ENCODE measurements at regions not wholly inside any gene's neighbourhood (a gene's known extent, or its start where the extent isn't known, plus 50 kb on each side); places are given as distances from the start of the nearest gene placed in this dataset.

DNA sequence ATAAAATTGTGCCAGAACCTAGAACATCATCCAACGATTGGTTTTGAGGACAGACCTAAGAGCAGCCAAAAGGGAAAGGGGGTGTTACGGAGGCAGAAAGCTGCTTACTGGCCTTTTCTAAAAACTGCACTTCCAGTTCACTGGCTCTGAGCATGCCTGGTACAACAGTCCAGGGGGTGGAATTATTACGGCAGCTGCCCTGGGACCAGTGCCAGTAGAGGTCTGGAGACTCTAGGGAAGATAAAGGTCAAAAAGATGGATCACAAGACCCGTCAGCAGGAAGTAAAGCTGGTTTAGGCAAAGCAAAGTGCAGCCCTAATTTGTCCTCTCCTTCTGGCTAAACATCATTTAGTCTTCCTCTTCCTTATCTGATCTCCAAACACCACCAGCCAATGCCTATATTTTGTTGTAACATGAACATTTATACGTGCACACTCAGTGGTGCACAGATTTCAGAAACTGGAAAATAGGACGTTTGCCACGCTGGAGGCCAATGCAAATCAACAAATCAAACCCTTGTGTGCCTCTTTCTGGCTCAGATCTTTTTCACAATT, 216.4 kb upstream of the DPP6 start:
- intact Hi-C loops (cut with DNase I), result no loop called here

DNA sequence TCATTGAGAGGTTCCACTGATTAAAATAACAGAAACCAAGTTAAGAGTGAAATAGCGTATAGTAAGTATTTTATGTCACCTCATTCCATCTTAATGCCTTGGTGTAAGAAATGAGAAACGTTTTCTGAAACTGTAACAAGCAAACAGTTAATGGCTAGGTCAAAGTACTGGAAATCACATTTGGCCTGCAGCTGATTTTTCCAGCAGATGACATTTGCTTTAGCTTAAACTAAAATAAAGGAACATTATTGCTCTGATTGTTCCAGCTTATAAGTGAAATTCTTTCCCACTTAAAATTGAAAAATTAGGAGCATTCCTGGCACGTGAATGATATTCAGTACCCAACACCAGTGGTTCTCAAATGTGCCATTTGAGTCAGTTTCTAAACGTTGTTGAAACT, 213.6 kb upstream of the DPP6 start:
- intact Hi-C loops (cut with DNase I), result no loop called here
- no peak for DNase-seq (ENCODE audit: low spot score)

More for the DNA sequence above, 216.4 kb upstream of the DPP6 start:
- no peak for DNase-seq (ENCODE audit: low spot score)

DNA sequence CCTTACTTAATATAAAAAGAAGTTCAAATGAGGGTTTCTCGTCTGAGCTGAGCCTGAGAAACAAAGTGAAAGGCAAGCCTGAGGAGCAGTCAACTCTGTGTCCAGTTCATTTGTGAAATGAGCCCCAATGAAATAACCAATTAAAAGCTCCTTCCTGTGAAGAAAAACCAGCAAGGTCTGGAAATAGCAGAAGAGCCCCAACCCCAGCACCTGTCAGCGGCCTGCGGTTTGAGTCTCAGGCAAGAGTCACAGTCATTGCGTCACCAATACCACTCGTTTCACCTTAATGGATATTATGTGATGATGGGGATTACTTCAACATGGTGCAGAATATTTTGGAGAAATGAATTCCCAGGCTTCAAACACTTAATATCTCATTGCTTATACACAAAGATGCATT, 211.3 kb upstream of the DPP6 start:
- DNase-seq (ENCODE audit: low spot score), result no peak
- intact Hi-C loops (cut with DNase I), result no loop called here

DNA sequence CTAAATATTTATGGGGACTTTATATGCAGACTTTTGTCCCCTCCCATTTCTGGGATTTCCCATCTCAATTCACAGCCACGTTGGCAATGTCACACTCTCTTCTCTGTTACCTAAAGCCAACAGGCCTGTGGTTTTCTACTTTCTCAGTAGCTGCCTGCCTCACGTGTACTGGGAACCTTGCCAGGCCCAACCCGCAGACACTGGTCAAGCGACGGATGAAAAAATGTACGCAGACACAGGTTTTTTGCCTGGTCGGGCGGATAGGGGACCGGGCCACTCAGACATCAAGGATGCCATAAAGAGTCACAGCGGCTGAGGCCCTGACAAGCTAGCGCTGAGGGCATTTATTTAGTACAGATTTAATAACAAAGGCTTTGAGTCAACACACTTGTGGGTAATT, 204.4 kb upstream of the DPP6 start:
- intact Hi-C loops (cut with DNase I), result no loop called here
- DNase-seq (ENCODE audit: low spot score), result no peak

DNA sequence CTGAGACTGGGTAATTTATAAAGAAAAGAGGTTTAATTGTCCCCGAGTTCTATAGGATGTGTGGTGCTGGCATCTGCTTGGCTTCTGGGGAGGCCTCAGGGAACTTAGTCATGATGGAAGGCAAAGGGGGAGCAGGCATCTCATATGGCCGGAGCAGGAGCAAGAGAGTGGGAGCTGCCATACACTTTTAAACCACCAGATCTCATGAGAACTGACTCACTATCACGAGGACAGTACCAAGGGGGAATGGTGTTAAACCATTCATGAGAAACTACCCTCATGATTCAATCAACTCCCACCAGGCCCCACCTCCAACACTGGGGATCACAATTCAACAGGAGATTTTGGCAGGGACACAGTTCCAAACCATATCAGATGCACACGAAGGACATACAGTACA, 199.9 kb upstream of the DPP6 start:
- no peak for DNase-seq (ENCODE audit: low spot score)
- intact Hi-C loops (cut with DNase I), result no loop called here

DNA sequence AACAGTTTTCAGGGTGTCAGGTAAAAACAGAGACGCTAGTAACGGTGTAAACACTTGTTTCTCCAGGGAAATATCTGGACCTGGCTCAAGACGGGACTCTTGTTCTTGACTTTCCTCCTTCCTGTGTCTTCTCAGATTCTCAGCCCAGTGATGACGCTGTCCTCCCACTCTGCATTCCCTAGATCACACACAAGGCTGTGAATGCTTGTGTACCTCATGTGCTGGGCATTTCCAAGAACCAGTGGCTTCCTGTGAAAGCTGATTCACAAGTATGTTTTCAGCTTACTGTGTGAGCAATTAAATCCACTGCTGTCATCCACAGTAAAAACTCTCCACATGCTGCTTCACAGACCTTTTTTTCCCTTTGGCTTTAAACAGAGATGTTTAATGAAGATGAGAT, 193.8 kb upstream of the DPP6 start:
- intact Hi-C loops (cut with DNase I), result no loop called here
- DNase-seq (ENCODE audit: low spot score), result no peak

DNA sequence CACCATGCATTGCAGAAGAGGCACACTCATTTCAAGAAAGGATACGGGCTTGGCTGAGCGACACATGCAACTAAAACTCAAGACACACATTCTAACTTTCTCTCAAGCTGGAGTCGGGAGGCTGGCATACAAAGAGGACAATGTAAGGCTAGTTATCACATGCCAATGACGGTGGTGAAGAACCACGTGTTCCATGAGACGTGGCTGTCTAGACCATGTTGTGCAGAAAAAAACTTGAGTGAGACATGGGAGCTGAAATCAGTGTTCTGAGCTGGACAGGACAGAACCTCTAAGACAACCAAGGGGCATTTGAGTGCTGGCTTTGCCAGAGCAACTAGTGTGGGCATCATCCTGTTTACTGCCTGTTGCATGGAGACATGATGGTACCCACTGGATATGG, 193.0 kb upstream of the DPP6 start:
- intact Hi-C loops (cut with DNase I), result no loop called here
- no peak for DNase-seq (ENCODE audit: low spot score)

DNA sequence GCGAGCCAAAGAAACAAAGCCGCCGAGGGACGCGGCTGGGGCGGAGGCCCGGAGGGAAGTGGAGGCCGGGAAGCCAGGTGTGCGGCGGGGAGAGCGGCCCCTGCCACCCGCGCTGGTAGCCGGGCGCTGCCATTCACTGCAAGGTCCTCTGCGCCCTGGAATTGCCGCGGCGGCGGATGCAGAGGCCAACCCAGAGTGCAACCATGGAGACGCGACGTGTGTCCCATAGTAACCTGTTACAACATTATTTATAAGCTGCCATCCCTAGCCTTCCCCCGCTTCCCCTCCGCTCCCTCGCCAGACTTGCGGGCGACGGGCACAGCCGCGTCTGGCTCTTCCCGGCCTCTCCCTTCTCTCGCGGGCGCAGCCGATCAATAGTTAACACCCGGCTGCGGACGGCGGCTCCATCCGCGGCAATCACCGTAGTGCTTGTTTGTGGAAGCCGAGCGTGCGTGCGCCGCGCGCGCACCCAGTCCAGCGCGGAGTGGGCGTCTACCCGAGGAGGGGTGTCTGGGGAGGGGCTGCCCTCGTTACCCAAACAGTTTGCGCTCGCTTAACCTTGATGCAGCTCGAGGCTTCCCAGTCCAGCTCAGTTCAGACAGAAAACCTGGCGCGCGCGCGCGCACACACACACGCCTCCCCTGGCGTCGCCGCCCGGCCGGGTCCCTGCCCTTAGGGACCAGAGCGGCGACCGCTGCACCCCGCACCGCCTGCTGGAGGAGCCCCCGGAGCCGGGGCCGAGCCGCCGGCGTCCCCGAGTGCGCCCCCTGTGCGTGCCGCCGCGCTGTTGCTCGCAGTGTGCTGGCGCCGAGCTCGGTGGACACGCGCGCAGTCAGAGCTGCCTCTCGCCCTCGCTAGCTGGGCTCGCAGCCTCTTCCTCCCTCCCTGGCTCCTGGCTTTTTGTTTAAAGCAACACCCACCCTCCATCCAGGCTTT, 165.4 kb upstream of the DPP6 start:
- intact Hi-C loops (cut with DNase I), result no loop called here
- no peak for DNase-seq (ENCODE audit: low spot score)

DNA sequence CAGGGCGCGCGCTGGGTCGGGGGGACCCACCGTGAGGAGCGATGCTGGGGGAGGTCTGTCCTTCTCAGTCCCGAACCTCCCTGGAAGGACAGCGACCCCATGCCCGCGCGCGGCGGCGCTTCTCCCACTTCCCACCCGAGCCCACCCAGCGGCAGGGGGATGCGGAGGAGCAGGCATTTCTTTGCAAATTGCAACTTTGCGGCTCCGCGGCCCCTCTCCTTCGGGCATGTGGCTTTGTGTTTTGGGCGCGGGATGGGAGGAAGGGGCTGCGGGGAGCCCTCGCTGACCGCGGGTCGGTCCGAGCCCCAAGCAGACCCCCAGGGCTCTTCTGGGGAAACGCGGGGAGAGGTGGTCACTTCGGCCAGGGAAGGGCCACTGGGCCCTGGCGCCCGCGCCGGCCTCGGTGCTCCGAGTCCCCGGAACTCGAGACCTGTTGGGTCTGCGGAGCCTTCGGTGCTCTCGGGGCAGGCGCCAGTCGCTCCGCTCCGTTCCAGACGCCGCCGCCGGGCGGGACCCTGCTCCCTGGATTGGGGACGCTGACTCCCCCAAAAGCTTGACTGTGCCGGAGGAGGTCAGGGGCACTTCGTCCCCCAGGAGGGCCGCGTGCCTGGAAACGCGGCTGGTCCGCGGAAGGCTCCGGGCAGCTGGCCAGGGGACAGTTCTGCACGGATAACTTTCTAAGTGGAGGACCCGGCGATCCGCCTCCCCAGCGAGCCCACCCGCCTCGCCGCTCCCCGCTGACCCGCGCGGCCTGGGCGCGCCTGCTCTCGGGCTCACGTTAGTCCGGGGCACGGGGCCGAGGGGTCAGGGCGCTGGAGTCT, 164.2 kb upstream of the DPP6 start:
- intact Hi-C loops (cut with DNase I), result no loop called here
- DNase-seq (ENCODE audit: low spot score), result no peak

DNA sequence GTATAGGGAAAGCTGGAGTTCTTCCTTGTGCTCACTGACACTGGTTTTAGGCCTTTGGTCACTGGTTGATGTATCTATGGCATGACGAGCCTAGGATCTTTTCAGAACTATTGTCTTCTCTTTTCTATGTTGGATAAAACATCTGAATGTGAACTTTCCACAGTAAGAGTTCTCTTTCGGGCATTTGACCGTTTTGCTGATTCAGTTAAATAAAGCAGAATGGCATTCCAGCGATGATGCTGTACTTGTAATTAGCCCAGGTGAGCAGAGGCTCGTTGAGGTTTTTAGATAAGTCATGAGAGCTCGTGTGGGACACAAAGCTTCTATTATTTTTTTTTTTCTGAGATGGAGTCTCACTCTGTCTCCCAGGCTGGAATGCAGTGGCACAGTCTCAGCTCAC, 160.2 kb upstream of the DPP6 start:
- intact Hi-C loops (cut with DNase I), result no loop called here
- DNase-seq (ENCODE audit: low spot score), result no peak

DNA sequence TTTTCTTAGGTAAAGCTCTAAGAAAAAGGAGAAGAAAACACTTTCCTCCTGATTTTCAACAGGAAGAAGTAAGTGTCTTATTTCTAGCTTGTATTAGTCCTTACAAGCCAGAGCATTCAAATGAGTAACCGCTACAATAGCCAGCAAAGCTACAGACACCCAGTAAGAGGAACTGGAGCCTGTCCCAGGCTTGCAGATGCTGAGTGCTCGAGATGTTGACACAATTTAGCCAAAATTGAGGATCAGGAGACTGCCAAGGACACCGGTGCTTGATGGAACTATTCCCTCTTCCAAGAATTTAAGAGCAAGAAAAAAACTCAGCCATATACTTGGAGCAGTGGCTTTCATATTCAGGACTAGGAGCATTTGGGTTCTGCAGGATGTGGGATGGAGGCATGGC, 149.3 kb upstream of the DPP6 start:
- no peak for DNase-seq (ENCODE audit: low spot score)
- intact Hi-C loops (cut with DNase I), result no loop called here

DNA sequence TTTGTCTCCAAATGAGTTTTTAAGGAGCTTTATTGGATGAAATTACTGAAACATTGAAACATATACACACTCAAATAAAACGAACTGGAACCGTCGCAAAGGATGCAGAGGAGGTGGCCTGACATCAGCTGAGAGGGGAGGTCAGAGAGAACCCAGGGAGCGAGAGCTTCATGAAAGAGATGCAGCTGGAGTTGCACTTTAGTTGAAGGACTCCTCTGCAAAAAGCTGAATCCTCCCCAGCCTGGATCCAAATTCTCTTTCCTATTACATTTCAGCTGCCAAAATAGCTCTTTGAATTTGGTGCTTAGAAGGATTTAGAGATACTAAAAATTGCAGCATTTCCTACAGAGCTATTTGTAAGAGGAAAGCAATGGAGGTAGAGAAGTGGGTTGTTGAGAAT, 140.0 kb upstream of the DPP6 start:
- no peak for DNase-seq (ENCODE audit: low spot score)
- intact Hi-C loops (cut with DNase I), result no loop called here

DNA sequence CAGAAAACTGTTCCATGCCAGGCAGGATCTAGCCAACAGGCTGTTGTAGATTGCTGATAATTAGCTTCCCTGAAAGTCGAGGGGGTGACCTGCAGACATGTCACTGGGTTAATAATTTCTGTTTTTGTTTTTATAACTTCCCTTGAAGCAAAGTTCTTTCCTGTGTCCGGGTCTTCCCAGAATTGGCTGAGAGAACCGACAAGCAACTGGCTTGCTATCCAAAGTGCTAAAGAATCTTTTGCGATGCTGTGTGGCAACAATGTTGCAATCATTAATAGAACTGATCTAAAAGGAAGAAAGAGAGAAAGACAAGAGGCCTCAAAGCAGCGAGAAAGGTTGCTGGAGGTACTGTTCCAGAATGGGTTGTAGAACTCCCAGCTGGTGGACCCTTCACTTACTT, 132.1 kb upstream of the DPP6 start:
- intact Hi-C loops (cut with DNase I), result no loop called here
- no peak for DNase-seq (ENCODE audit: low spot score)

DNA sequence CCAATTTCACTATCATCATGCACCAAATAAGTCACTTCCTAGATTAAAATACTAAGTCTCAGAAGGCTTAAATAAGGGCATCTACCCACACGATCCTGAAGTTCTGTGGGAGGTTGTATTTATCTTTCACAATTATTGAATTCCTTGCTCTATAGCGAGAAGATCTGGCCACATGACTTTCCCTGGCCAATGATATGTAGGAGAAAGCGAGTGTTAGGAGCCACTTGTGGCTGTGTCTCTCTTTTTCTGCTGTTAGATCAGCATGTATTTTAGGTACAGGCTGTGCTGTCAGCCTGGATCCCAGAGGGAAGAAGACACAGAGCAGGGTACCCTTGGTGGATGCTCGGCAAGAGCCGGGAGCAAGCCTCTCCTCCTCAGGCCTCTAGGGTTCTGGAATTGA, 131.3 kb upstream of the DPP6 start:
- DNase-seq (ENCODE audit: low spot score), result no peak
- intact Hi-C loops (cut with DNase I), result no loop called here

DNA sequence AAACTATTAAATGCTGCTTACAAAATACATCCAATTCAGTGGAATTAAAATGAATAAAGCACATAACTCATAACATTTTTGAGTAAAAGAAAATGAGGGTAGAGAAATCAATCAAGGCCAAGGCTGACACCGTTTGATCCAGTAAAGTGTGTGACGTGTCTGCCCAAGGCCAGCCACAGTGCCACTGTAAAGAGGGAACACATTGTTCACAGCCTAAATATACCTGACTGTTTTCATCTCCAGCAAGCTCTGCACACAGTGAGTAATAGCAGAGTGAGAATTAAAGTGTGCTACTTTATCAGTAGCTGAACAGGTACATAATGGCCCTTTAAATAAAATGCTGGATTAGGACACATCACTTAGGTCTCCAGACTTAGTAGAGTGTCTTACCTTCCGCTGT, 130.8 kb upstream of the DPP6 start:
- DNase-seq (ENCODE audit: low spot score), result no peak
- intact Hi-C loops (cut with DNase I), result no loop called here

DNA sequence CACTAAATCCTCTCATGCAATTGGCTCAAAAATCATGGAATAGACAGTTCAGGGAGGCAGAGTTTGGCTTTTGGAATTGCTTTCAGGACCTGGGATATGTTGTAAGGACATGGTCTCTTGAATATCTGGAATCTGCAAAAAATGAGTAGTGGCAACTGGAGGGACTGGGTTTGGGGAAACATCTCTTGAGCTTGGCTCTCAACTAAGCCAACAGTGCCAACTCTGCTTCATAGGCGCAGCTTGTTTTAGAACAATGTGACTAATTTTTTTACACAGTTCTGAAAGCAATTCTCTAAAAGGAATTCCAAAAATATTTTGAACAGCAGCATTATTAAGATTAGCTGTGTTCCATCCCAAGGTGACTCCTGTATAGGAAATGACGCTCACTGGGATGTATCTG, 121.5 kb upstream of the DPP6 start:
- intact Hi-C loops (cut with DNase I), result no loop called here
- no peak for DNase-seq (ENCODE audit: low spot score)

DNA sequence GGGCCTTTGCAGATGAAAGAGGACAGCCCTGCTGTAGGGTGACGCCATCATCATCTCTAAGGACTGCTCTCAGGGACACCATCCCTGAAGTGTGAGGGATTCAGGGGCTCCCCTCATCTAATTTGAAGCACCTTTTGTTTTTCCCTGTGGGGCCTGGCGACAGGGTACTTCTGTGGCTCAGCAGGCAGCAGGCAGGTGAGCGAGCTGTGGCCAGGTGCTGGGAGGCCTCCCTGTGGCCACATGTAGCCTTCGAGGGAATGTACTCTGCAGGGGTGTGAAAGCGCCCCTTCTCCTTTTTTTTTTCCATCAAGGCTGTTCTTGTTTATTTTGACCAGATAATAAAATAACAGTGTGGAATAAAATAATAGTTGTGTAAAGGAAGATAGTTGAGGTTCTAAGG, 118.2 kb upstream of the DPP6 start:
- no peak for DNase-seq (ENCODE audit: low spot score)

DNA sequence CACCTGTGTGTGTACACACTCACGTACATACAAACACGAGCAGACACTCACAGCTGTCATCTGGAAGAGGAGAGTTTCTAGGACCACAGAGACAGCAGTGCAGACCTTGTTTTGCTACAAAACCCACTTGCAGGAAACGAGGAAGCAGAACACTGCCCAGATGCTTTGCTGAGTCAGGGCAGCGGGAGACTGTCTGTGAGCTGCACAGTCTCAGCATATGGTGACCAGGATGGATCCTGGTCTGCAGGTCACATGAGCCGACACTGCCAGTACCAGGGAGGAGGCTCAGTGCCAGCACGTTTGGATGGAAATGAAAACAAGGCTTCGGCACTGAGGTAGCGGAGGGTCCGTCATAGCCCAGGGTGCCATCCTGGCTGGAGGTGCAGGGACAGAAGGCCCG, 117.6 kb upstream of the DPP6 start:
- intact Hi-C loops (cut with DNase I), result no loop called here
- DNase-seq (ENCODE audit: low spot score), result no peak

More for the DNA sequence above, 118.2 kb upstream of the DPP6 start:
- intact Hi-C loops (cut with DNase I), result no loop called here

DNA sequence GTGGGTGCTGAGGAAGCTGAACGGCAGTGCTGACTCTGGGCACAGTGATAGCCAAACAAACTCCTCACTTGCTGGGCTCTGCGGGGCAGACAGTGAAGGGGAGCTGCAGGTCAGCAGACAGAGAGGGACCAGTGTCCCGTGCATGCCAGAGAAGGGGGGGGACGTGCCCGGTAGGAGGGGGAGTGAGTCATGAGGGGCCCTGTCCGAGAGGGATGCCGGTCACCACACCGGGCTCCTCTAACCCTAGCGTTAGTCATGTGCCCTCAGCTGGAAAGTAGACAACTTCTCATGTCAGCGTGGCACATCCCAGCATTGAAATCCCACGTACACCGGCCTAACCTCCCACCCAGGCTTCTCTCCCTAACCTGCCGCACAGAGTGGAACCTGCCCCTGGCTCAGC, 117.1 kb upstream of the DPP6 start:
- no peak for DNase-seq (ENCODE audit: low spot score)
- intact Hi-C loops (cut with DNase I), result no loop called here

DNA sequence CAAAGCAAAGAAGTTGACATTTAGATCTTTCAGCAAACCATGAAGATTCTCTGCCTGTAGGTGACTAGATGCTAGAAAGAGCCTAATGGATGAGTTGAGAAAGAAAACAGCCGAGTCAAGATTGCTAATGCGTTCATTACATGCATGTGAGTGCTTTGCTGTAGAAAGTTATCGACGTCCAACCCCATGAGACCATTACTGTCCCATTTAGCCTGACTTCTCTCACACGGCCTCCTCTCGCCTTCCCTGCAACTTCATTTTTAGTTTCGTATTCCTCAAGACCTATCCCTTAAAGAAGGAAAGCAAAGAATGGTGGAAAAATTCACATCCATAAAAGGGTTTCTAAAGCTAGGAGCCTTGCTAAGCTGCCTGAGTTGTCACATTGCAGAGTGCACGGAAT, 113.7 kb upstream of the DPP6 start:
- intact Hi-C loops (cut with DNase I), result no loop called here

DNA sequence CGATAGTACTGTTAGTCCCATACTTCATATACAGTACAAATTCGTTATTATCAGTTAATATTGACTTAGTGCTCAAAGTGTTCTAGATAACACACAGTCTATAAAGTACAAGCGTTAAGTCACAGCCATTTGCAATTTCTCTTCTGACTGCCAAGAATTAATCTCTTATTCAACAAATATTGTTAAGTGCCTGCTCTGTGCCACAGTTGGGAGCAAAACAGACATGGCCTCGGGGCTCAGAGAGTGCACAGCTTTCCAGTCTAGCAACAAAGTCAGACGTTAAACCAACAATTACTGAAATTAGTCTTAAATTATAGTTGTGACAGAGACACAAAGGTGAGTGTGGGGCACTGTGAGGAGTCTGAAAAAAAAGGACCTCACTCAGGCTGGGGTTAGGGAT, 113.0 kb upstream of the DPP6 start:
- no peak for DNase-seq (ENCODE audit: low spot score)
- intact Hi-C loops (cut with DNase I), result no loop called here

More for the DNA sequence above, 113.7 kb upstream of the DPP6 start:
- no peak for DNase-seq (ENCODE audit: low spot score)
